A673 (cell line): ENCODE measurements at regions not wholly inside any gene's neighbourhood (a gene's known extent, or its start where the extent isn't known, plus 50 kb on each side); places are given as distances from the start of the nearest gene placed in this dataset.

ENCODE experiments used
- BruUV-seq: library from RNA; stranded (reverse); fragments of 400-500 nt; replicated peaks from 2 replicates; lab custom pipeline; 2021; lab: Mats Ljungman, UMichigan
- CTCF ChIA-PET: fragments of 300-600 bp; sonication (Branson Sonifier 250); formaldehyde crosslinking; loops from one replicate; lab custom pipeline; 2022; ENCODE audit warnings: antibody characterized with exemption; lab: Charles Lee
- POLR2A ChIA-PET: fragments of 300-600 bp; sonication (Branson Sonifier 250); formaldehyde crosslinking; loops from one replicate; lab custom pipeline; 2022; ENCODE audit warnings: antibody characterized with exemption; ENCODE audit not compliant: low non-redundant PET; lab: Charles Lee
- DNase-seq: peaks from one replicate; pipeline ENCODE4 v3.0.0-alpha.2; 2015; ENCODE audit warnings: low spot score
- H3K27ac ChIP-seq: fragments of 200-600 bp; sonication (generic); 2 replicates; pipeline ENCODE4 v1.5.1; 2016; ENCODE audit warnings: mixed run types, low read depth, mild to moderate bottlenecking, mixed read lengths, antibody characterized with exemption, low read length; ENCODE audit not compliant: poor library complexity, severe bottlenecking
- H3K27me3 ChIP-seq: fragments of 200-600 bp; sonication (generic); replicated peaks from 2 replicates; pipeline ENCODE4 v1.6.1; 2017; ENCODE audit warnings: mixed run types, low read depth, mild to moderate bottlenecking, mixed read lengths, antibody characterized with exemption, low read length; ENCODE audit not compliant: insufficient read depth, poor library complexity
- H3K36me3 ChIP-seq: fragments of 200-600 bp; sonication (generic); 2 replicates; pipeline ENCODE4 v1.6.1; 2016; ENCODE audit warnings: mixed run types, mild to moderate bottlenecking, mixed read lengths, antibody characterized with exemption, low read length; ENCODE audit not compliant: insufficient read depth, poor library complexity, severe bottlenecking
- H3K4me1 ChIP-seq: fragments of 200-600 bp; sonication (generic); 2 replicates; pipeline ENCODE4 v1.6.1; 2017; ENCODE audit warnings: mixed run types, mild to moderate bottlenecking, mixed read lengths, antibody characterized with exemption, low read length; ENCODE audit not compliant: insufficient read depth, poor library complexity, severe bottlenecking
- H3K4me3 ChIP-seq: fragments of 200-600 bp; sonication (generic); 2 replicates; pipeline ENCODE4 v1.5.1; 2016; ENCODE audit warnings: low read depth, mixed run types, mild to moderate bottlenecking, mixed read lengths, low read length; ENCODE audit not compliant: poor library complexity, severe bottlenecking
- H3K9me3 ChIP-seq: fragments of 200-600 bp; sonication (generic); 2 replicates; pipeline ENCODE4 v1.6.1; 2016; ENCODE audit warnings: mixed run types, low read depth, mild to moderate bottlenecking, mixed read lengths, antibody characterized with exemption, low read length; ENCODE audit not compliant: poor library complexity, severe bottlenecking
- CTCF ChIP-seq: fragments of 300-800, 200-600 bp; sonication (generic); conservative IDR thresholded peaks from 2 replicates; pipeline ENCODE4 v1.5.1; 2017; ENCODE audit warnings: low read depth, mild to moderate bottlenecking, antibody characterized with exemption, low read length, moderate library complexity, mixed read lengths
- EZH2 ChIP-seq: fragments of 200-600 bp; sonication (generic); IDR thresholded peaks from 2 replicates; pipeline ENCODE4 v1.6.1; 2017; ENCODE audit warnings: borderline replicate concordance, low read depth, mild to moderate bottlenecking, mixed read lengths, antibody characterized with exemption, low read length; ENCODE audit not compliant: poor library complexity, severe bottlenecking
- intact Hi-C: fragments of 100-400 bp; cut with micrococcal nuclease; formaldehyde crosslinking; loops from one replicate; pipeline ENCODE4 v1.10.0; 2022; ENCODE audit not compliant: unreplicated experiment

GRCh38 chr10:124339119-124340032 is 79.3 kb downstream of the OAT start:
- Histone ChIP-seq H3K4me3 (no peak overlapping the region), H3K9me3 (peaks cover 3% of the 10 kb centered on the region), H3K27ac (no peak overlapping the region), H3K4me1 (peaks cover 21% of the 10 kb centered on the region), H3K36me3 (no peaks in the 10 kb centered on the region), H3K27me3 (no peaks in the 10 kb centered on the region)
- ChIA-PET POLR2A (no interaction called here), CTCF (no interaction called here)
- DNase-seq = no peak
- TF ChIP-seq EZH2 (no peak), CTCF (no peak)
- BruUV-seq = no TSS peak
- intact Hi-C loops = no loop called here

- no TSS peak for BruUV-seq
- CTCF ChIA-PET = no interaction called here
- TF ChIP-seq CTCF (no peak), EZH2 (no peak)
- no peak for DNase-seq
- intact Hi-C loops = no loop called here
- Histone ChIP-seq H3K27me3 (no peaks in the 10 kb centered on the region), H3K9me3 (peaks cover 3% of the 10 kb centered on the region), H3K36me3 (no peaks in the 10 kb centered on the region), H3K4me3 (no peak overlapping the region), H3K4me1 (peaks cover 21% of the 10 kb centered on the region), H3K27ac (no peak overlapping the region)
- POLR2A ChIA-PET = interaction anchor here (0.6 kb wide), 1 partner anchor 123 kb away, joined by 3 read pairs; the partner anchor contains the start of gene LHPP
Observed at GRCh38 chr10:124338276-124338925, 80.3 kb downstream of the OAT start.

- no peak for DNase-seq
- no TSS peak for BruUV-seq
- POLR2A ChIA-PET = no interaction called here
- peaks cover 14% of the 10 kb centered on the region for H3K4me1 ChIP-seq
- no peak overlapping the region for H3K4me3 ChIP-seq
- H3K36me3 ChIP-seq = no peaks in the 10 kb centered on the region
- intact Hi-C loops = no loop called here
- peaks cover 8% of the 10 kb centered on the region for H3K9me3 ChIP-seq
- no peaks in the 10 kb centered on the region for H3K27me3 ChIP-seq
- no peak for TF ChIP-seq CTCF
- H3K27ac ChIP-seq = no peak overlapping the region
- CTCF ChIA-PET = no interaction called here
Observed at GRCh38 chr10:124336186-124336585, 82.5 kb downstream of the OAT start.
